ENCODE measurements at regions not wholly inside any gene's neighbourhood (a gene's known extent, or its start where the extent isn't known, plus 50 kb on each side); places are given as distances from the start of the nearest gene placed in this dataset.

GRCh38 chr17:11039342-11039741 is 201.5 kb upstream of the PIRT start:
- no peak for TF ChIP-seq SUZ12 (IDR thresholded peaks at IDR 0.05)
- TF ChIP-seq, protein P1, sequence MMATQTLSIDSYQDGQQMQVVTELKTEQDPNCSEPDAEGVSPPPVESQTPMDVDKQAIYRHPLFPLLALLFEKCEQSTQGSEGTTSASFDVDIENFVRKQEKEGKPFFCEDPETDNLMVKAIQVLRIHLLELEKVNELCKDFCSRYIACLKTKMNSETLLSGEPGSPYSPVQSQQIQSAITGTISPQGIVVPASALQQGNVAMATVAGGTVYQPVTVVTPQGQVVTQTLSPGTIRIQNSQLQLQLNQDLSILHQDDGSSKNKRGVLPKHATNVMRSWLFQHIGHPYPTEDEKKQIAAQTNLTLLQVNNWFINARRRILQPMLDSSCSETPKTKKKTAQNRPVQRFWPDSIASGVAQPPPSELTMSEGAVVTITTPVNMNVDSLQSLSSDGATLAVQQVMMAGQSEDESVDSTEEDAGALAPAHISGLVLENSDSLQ (IDR thresholded peaks at IDR 0.05), result no peak
- no peak for TF ChIP-seq FOXA1 (IDR thresholded peaks at IDR 0.05)
- no peak for TF ChIP-seq SP1 (IDR thresholded peaks at IDR 0.05)
- no peak for TF ChIP-seq TARDBP (IDR thresholded peaks at IDR 0.05)
- no peak for TF ChIP-seq NFRKB (IDR thresholded peaks at IDR 0.05)
- no peak for TF ChIP-seq HDGF (IDR thresholded peaks at IDR 0.05; ENCODE audit: borderline replicate concordance)
- TF ChIP-seq FOXM1 (IDR thresholded peaks at IDR 0.05; ENCODE audit: borderline replicate concordance), result no peak
- no peak for TF ChIP-seq ELF4 (IDR thresholded peaks at IDR 0.05)
